ENCODE measurements at regions not wholly inside any gene's neighbourhood (a gene's known extent, or its start where the extent isn't known, plus 50 kb on each side); places are given as distances from the start of the nearest gene placed in this dataset.
A peak's percentile ranks its signal among the peaks of the same experiment; 100 is the strongest.

- ATAC-seq (no peak), DNase-seq (ENCODE audit: missing footprints) (no peak)
- intact Hi-C loops (cut with DNase I) = loop anchor here (5.0 kb wide), 1 partner anchor 288 kb away; no protein-coding TSS in a partner anchor
Observed at GRCh38 chr5:125194883-125195282, 448.4 kb upstream of the ZNF608 start.

- peak; percentile 90 for ATAC-seq
- DNase-seq (ENCODE audit: missing footprints) = no peak
- intact Hi-C loops (cut with DNase I) = loop anchor here (5.0 kb wide), 1 partner anchor 289 kb away; no protein-coding TSS in a partner anchor
Observed at GRCh38 chr5:125196481-125197111, 450.2 kb upstream of the ZNF608 start.

- ATAC-seq = no peak
- no peak for DNase-seq (ENCODE audit: missing footprints)
- intact Hi-C loops (cut with DNase I) = loop anchor here (5.0 kb wide), 1 partner anchor 290 kb away; no protein-coding TSS in a partner anchor
Observed at GRCh38 chr5:125197321-125197720, 450.9 kb upstream of the ZNF608 start.

- peak; percentile 64 for ATAC-seq
Observed at GRCh38 chr5:125198270-125198974, 452.0 kb upstream of the ZNF608 start.

GRCh38 chr5:125199373-125199772, 452.9 kb upstream of the ZNF608 start:
- intact Hi-C loops (cut with DNase I) = loop anchor here (5.0 kb wide), 1 partner anchor 292 kb away; no protein-coding TSS in a partner anchor
- DNase-seq (ENCODE audit: missing footprints) (no peak), ATAC-seq (no peak)

More at GRCh38 chr5:125198270-125198974, 452.0 kb upstream of the ZNF608 start:
- peak; percentile 73 for DNase-seq (ENCODE audit: missing footprints)
- intact Hi-C loops (cut with DNase I) = loop anchor here (5.0 kb wide), 1 partner anchor 291 kb away; no protein-coding TSS in a partner anchor

GRCh38 chr5:125199968-125200865, 453.8 kb upstream of the ZNF608 start:
- ATAC-seq = no peak
- intact Hi-C loops (cut with DNase I) = loop anchor here (5.0 kb wide), 1 partner anchor 293 kb away; no protein-coding TSS in a partner anchor
- DNase-seq (ENCODE audit: missing footprints) = no peak

- intact Hi-C loops (cut with DNase I) = no loop called here
- ATAC-seq (no peak), DNase-seq (ENCODE audit: missing footprints) (no peak)
Observed at GRCh38 chr5:125200866-125201373, 454.5 kb upstream of the ZNF608 start.

GRCh38 chr5:125201446-125202052, 455.1 kb upstream of the ZNF608 start:
- no peak for DNase-seq (ENCODE audit: missing footprints)
- no peak for ATAC-seq
- intact Hi-C loops (cut with DNase I) = no loop called here

GRCh38 chr5:125202353-125202752, 455.9 kb upstream of the ZNF608 start:
- ATAC-seq (no peak), DNase-seq (ENCODE audit: missing footprints) (no peak)
- intact Hi-C loops (cut with DNase I) = no loop called here

- intact Hi-C loops (cut with DNase I) = no loop called here
- no peak for DNase-seq (ENCODE audit: missing footprints)
- no peak for ATAC-seq
Observed at GRCh38 chr5:125202871-125203438, 456.5 kb upstream of the ZNF608 start.

- no peak for DNase-seq (ENCODE audit: missing footprints)
- intact Hi-C loops (cut with DNase I) = no loop called here
Observed at GRCh38 chr5:125203912-125204311, 457.5 kb upstream of the ZNF608 start.

GRCh38 chr5:125205601-125206225, 459.3 kb upstream of the ZNF608 start:
- intact Hi-C loops (cut with DNase I) = no loop called here
- no peak for DNase-seq (ENCODE audit: missing footprints)
- ATAC-seq = no peak

More at GRCh38 chr5:125203912-125204311, 457.5 kb upstream of the ZNF608 start:
- ATAC-seq = no peak

GRCh38 chr5:125207856-125208255, 461.4 kb upstream of the ZNF608 start:
- DNase-seq (ENCODE audit: missing footprints) (no peak), ATAC-seq (no peak)
- intact Hi-C loops (cut with DNase I) = no loop called here

GRCh38 chr5:125209650-125210049, 463.2 kb upstream of the ZNF608 start:
- ATAC-seq (peak; percentile 72), DNase-seq (ENCODE audit: missing footprints) (no peak)
- intact Hi-C loops (cut with DNase I) = no loop called here

GRCh38 chr5:125210242-125210947, 464.0 kb upstream of the ZNF608 start:
- DNase-seq (ENCODE audit: missing footprints) (no peak), ATAC-seq (no peak)
- intact Hi-C loops (cut with DNase I) = no loop called here

- ATAC-seq (no peak), DNase-seq (ENCODE audit: missing footprints) (no peak)
- intact Hi-C loops (cut with DNase I) = no loop called here
Observed at GRCh38 chr5:125214080-125214479, 467.6 kb upstream of the ZNF608 start.

- no peak for DNase-seq (ENCODE audit: missing footprints)
- intact Hi-C loops (cut with DNase I) = no loop called here
- ATAC-seq = no peak
Observed at GRCh38 chr5:125215593-125215992, 469.2 kb upstream of the ZNF608 start.
